LHCN-M2 (cell line): ENCODE measurements at regions not wholly inside any gene's neighbourhood (a gene's known extent, or its start where the extent isn't known, plus 50 kb on each side); places are given as distances from the start of the nearest gene placed in this dataset.

ENCODE experiments used
- DNase-seq: peaks from one replicate; pipeline ENCODE4 v3.0.0-alpha.2; 2012; ENCODE audit warnings: low read depth

GRCh38 chr11:45036733-45037132 lies 86.0 kb upstream of the TP53I11 start:
- no peak for DNase-seq

DNA sequence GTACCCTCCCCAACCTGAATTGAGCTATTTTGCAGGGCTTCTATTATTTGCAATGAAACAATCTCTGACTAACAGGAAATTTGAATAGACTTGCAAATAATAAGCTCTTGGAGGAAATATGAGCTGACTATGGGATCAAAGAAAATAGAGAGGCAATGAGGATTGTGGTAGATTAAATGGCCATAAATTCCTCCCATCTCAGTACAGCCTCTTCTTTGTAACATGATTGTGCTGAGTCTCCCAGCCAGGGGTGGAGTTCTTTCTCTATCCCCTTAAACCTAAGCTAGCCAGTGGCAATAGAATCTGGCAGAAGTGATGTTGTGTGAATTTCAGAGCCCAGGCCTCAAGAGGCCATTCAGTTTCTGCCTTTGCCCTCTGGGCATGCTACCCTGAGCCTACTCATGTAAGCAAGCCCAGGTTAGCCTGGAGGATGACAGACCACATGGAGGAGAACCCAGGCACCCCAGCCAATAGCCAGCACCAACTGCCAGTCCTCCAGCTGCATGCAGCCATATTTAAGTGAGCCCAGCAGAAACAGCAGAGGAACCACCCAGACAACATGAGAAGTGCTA lies 86.8 kb upstream of the TP53I11 start:
- DNase-seq = no peak

DNA sequence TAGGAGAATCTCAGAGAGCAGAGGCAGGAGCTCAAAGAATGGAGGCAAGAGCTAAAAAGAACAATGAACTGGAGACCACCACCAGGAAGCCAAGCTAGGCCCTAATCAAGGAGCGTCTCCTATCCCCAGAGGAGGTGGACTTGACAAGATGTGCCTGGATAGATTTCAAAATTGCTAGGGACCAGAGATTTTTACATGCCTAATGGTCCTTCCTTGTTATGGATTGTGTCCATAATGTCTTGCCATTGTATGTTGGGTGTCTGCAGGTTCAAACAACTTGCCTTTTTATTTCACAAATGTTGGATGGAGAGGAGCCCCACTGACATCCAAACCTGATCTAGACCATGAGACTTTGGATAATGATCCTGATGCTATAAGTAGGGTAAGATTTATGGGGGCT lies 88.2 kb upstream of the TP53I11 start:
- no peak for DNase-seq

- DNase-seq = no peak
Observed at GRCh38 chr11:45041596-45041995, 90.9 kb upstream of the TP53I11 start.

DNA sequence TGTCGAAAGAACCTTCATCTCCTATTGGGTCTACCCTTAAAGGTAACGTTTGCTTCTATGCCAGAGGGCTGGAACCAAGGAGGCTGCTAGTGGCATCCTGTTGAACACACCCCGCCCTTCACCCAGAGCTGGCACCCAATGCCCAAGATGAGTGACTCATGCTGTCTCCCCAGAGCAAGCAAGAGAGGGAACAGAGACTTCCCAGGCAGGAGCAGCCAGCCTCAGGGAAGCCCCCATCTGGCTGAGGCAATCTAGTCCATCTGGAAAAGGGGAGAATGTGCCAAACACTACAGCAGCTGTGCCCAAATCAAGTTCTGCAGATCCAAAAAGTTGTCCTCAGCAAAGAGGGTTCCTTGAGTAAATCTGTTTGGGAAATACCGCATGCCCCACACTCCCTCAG lies 91.9 kb upstream of the TP53I11 start:
- peak; percentile 14 for DNase-seq

GRCh38 chr11:45043755-45044475 lies 93.2 kb upstream of the TP53I11 start:
- DNase-seq = no peak

DNA sequence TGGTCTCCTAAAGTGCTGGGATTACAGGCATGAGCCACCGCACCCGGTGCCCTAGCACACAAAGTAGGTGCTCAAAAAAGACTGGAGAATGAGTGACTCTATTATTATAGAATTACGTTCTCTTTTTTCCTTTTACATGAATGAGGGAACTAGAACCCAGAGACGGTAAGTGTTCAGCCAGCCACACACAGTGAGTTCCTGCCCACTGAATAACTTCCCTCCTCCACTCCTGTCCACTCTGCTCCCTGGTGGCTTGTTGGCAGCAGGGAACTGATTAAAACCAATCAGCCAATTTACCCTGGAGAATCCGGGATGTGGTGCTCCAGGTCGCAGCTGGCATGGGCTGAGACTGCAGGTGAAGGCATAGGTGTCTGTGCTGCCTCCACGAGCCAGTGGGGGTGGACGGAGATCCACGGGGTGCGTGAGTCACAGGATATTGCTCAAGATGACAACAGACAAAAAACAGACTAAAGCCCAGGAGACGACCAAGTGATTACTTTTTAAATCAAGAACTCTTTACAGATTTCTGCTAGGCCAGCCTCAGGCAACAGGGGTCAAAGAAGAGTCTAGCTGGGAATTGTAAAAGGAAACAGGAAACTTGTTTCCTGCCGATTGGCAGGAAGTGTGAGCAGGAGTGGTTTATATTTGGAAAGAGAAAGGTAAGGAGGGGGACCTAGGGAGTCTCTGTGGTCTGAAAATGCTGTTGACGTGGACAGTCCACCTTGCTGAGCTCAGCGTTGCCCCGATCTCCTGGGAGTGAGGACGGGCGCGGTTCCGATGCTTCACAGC lies 95.2 kb upstream of the TP53I11 start:
- peak; percentile 43 for DNase-seq

- DNase-seq = no peak
Observed at GRCh38 chr11:45048313-45048841, 97.7 kb upstream of the TP53I11 start.

- no peak for DNase-seq
Observed at GRCh38 chr11:45048870-45049691, 97.4 kb upstream of the PRDM11 start.

DNA sequence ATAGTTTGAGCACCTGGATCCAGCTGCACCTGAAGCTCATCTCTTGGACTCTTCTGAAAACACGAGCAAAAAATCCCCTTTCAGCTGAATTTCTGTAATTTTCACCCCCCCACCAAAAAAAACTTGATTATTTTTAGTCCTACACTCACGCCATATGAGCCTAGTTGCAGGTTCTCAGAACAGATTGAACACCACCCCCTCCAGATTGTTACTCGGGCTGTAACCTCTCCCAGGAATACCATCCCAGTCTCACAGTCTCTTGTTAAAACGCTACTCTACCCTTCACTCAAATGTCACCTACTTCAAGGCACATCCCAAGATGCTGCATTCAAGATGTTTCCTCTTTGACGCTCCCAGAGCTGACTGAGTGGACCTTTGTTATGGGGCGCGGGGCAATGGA lies 96.3 kb upstream of the PRDM11 start:
- no peak for DNase-seq

- DNase-seq = no peak
Observed at GRCh38 chr11:45051621-45052020, 94.8 kb upstream of the PRDM11 start.

DNA sequence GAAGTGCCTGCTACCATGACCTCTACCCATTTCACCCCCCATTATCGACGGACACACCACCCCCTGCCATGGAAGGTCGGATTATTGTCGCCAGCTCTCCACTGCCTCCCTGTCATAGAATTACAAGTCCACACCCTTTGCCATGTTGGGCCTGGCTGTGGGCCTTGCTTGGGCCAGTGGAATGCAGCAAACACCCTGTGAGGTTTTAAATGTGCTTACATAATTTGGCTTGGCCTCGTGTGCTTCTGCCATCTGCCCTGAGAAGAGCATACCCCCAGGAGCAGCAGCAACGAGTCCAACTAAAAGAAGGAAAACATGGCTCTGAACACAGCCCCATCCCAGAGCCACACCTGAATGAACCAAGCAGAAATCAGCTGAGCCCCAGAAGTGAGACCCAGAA lies 94.1 kb upstream of the PRDM11 start:
- no peak for DNase-seq

- DNase-seq = no peak
Observed at GRCh38 chr11:45053736-45054446, 92.5 kb upstream of the PRDM11 start.

DNA sequence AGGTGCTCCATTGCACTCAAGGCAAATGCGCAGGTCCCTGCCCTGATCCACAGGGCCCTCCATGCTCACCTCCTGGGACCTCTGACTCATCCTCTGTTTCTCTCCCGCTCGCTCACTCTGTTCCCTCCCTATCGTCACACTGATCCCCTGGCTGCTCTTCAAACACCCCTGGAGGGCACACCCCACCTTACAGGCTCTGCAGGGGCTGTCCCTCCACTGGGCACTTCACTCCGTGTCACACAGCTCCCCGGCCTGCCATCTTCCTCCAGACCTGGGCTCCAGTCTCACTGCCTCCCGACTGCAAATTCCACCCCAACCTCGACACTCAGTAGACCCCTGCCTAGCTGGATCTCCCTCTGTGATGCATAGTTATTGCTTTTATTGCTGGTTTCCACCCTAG lies 91.5 kb upstream of the PRDM11 start:
- DNase-seq = no peak

- DNase-seq = no peak
Observed at GRCh38 chr11:45056529-45056928, 89.9 kb upstream of the PRDM11 start.

GRCh38 chr11:45057938-45058646 lies 88.3 kb upstream of the PRDM11 start:
- no peak for DNase-seq

DNA sequence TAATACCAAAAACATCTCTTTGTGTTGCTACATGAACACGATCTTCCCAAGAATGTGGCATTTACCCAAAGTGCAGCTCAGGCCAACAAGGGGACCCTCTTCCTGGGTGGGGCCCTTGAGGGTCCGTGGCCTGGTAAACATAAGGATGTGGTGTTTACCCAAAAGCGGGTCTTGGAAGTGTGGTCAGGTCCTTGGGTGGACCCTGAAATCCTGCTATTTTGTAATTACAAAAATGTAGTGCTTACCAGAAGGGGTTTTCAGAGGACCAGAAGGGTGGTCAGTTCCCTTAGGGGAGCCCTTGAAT lies 87.8 kb upstream of the PRDM11 start:
- no peak for DNase-seq

- DNase-seq = no peak
Observed at GRCh38 chr11:45060707-45061106, 85.7 kb upstream of the PRDM11 start.

GRCh38 chr11:45061641-45062040 lies 84.8 kb upstream of the PRDM11 start:
- no peak for DNase-seq

DNA sequence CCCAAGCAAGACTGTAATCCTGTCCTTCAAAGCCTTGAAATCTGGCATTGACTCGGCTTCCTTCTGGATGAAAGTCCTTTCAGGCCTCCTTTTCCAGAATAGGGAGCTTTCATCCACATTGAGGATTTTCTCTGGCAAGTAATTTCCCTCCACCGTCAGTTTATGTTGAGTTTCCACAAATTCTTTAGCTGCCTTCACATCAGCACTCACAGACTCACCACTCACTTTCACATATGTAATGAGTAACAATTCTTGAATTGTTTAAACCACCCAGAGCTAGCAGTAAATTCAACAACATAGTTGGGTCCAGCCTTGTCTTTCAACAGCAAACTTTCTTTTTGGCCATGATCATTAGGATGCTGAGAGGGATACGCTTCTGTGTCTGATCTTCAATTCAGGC lies 84.3 kb upstream of the PRDM11 start:
- DNase-seq = no peak
